ENCODE measurements at regions not wholly inside any gene's neighbourhood (a gene's known extent, or its start where the extent isn't known, plus 50 kb on each side); places are given as distances from the start of the nearest gene placed in this dataset.
A peak's percentile ranks its signal among the peaks of the same experiment; 100 is the strongest.

DNA sequence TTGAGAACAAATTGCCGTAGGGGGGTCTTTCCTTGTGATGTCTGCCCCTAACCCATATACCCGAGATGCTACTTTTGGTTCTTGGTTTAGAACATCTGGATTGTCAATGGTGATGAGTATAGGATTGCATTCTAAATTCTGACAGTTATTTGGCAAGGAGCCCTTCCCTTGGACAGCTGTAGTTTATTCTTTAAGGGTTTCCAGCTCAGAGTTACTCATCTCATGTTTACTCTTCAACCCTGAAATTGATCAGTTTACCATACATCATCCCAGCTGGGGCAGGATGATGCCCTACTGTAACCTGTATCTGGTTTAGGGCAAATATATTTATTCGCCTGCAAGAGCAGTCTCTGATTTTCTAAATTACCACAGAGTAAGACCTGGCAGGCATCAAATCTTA, 85.7 kb upstream of the XCR1 start:
- DNase-seq, result no peak

DNA sequence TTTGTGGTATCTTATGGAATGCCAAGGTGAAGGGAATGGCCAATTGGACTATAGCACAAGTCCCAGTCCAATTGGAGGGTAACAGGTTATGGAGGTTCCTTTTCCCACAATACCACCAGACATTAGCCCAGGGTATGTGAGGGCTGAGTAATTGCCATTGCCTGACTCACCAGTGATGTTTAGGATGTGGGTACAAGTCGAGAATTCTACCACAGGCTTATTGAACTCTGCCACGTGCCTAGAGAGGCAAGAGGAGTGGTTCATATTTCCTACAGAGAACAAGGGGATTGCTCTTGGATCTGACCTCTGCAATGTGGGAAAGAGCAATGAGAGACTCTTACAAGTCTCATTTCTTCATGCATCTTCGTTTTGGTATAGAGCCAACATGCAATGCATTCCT, 85.0 kb upstream of the XCR1 start:
- no peak for DNase-seq

DNA sequence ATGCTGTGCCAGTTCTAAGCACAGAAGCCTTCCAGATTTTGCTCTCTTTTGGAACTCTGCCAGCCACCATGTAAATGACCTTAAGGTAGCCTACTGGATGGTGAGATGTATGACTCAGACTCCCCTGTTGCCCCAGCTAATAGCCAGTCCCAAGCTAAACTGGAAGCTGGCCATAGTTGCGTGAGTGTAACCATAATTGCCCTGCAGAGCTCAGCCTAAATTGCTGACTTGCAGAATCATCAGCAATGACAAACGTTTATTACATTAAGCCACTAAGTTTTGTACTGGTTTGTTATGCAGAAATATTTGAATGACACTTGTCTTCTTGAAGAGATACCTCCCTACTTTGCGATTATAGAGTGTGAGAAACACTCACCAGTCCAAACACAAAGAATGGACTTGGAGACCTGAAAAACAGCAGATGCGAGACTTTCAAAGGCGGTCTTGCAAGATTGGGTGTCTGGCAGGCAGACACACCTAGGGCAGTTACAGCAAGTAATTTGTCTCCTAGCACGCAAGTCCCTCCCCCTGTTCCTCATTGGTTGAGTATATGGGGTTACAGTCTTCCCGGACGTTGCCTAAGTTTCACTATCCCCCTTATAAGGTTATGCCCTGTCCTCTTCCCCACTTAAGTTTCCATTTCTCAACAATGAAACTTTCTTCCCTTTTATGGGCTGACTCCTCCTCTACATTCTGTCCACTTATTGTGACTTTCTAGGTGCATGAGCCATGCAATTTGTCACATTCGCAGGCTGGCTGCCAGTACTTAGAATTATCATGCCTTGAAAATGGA, 83.6 kb upstream of the XCR1 start:
- DNase-seq, result peak; percentile 31

DNA sequence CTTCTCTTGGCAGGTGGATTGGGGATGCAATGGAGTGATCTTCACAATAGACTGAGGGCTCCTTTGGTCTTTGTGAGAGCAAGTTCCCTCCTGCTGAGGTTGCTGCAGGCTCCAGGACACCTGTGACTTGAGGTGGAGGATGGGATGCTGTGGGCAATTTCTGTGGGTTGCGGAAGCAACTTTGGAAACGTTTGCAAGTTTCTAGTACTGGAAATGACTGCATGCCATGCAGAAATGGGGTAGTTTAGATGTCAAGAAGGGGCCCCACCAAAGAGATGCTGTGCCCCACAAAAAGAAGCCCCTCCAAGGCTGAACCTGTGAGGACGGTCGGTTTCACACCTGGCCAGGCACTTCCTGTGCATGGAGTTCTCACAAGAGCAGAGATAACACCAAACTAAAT, 80.4 kb upstream of the XCR1 start:
- DNase-seq, result no peak

DNA sequence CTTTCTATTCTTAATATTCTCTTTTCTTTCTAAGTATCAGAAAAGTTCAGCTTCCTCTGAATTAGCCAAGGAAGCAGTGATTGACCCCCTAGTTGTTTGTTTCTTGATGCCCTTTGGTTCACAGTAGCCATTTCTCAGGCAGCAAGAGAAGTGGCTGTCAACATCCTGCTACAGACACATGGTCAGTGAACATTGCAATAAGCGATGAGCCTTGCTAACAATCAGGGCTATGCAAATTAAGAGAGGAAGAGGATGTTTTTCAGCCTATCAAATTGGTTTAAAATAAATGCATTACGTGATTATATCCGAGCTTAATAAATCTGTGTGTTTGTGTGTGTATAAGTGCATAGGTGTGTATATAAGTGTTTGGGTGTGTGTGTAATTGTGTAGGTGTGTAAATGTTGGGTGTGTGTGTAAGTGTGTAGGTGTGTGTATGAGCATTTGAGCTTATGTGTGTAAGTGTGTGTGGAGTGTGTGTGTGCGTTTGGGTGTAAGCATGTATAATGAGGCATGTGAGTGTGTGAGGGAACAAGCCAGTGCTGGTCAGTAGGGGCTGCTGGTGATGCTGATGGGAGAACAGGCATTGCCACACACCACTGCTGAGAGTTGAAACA, 78.1 kb upstream of the XCR1 start:
- no peak for DNase-seq

DNA sequence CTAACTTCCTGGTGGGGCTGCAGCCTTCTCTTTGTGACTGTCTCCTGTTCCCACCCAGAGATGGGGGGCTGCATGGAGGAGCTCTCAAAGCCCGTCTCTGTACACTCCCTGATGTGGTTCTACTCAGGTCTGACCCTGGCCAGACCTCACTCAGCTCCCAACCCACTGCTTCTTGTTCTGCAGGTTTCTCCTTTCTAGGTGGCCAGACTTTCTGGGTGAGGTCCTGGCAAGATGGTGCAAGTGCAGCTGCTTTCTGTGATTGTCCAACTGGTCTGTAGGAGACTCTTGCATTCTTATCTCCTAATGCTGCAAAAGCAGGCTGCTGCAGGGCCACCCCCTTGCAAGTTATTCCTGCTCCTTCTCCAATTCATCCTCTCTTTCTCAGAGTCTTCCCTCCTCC, 77.4 kb upstream of the XCR1 start:
- no peak for DNase-seq

DNA sequence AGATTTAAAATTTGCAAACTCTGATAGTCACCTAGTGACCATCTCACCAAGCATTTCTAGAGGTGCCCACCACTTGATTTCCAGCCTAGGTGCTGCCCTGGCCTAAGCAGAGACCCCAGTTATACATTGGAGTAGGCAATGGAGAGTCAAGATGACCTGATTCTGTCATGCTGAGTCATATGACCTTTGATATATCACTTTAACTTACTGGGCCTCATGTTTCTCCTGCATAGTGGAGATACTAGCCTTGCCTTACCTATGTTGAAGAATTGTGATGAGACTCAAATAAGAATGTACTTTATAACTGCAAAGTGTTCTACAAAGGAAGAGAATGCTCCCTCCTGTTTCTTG, 75.5 kb upstream of the XCR1 start:
- no peak for DNase-seq

DNA sequence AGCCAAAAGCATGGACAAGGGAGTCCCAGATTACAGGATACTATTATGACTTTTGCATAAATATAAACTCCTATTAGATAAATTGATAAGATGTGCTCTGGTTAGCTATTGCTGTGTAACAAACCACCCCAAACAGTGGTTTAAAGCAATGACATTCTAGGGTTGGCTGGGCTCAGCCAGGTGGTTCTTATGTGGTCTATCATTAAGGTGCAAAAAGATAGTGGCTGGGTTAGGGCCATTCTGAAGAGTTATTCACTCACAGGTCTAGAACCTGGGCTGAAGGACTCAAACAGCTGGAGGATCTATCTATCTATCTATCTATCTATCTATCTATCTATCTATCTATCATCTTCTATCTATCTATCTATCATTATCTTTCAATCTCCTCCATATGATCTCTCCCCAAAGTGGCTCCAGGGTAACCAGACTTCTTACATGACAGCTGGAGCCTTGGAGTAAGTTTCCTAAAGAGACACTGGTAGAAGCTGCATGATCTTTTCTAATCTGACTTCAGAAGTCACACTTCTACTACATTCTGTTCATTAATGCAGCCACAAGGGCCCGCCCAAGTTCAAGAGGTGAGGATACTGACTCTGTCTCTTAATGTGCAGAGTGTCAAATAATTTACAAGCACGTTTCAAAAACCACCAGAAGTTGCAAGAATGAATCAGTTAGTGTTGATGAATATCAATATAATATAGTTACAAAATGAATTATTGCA, 74.9 kb upstream of the XCR1 start:
- DNase-seq, result no peak

DNA sequence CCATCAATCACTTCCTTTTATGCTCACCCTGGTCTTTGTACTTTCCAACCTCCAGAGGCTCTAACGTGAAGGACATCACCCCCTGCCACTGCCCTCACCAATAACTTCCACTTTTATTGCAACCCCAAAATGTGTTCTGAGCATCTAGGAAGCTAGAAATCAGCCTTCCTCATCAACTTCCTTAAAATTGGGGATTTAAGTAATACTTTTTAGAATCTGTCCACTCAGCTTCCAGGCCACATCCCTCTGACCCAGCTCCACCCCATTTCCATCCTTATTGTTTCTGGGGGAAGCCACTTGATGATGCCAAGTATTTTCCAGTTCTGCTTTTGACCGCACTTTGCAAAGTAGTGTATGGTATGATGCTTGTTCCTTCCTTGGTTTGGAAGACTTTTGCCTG, 73.5 kb upstream of the XCR1 start:
- no peak for DNase-seq

DNA sequence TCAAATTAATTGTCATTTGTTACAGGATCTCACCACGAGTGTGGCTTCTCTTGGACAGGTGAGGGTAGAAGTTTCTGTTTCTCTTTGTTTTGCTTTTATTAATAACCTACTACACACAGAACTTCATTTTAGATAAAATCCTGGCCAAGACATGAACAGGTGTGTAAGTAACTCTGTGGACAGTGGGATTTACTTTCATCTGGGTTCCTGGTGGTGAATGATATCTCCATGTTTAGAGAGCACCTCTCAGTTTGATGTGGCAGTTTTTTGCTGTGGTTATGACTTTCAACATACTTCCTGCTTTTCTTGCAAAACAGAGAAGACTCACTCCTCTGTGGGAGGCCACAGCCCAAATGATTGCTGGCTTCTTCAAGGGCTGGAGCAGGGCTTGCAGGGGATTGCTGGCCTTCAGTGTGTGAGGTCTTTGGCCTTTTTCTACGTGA, 71.1 kb upstream of the XCR1 start:
- no peak for DNase-seq

DNA sequence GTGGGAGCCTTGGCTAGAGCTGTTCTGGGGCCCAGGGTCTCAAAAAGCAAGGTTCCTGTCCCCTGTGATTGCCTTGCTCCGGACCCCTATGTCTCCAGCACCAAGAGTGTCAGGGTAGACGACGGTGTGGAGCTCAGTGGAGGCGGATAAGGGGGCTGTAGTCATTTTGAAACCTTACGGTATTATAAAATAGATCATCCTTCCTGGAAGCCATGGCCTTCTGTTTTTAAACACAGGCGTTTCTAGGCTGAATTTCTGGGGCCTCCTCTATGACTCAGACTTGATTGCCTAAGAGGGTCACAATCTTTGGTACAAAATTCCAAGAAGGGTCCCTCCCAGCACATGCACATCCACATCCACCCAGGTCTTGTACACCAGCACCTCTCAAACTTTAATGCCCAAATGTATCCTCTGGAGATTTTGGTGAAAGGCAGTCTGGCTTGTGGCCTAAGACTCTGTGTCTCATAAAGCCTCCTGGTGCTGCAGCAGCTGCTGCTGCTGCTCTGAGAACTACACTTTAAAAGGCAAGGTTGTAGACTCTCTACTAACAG, 70.5 kb upstream of the XCR1 start:
- no peak for DNase-seq

DNA sequence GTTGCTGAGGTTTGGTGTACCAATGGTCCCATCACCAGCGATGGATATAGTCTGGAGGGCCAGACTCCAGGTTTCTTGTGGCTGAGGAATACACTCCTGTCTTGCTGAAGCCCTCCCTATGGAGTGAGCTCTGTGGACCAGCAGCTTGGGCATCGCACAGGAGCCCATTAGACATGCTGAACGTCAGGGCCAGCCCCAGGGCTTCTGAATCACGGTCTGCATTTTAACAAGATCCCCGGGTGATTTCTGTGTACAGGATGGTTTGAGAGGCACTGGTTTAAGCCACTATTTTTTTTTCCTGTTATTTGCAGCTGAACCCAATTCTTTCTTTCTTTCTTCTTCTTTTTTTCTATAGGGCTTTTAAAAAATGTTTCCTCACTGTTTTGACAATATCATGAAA, 69.5 kb upstream of the XCR1 start:
- DNase-seq, result no peak

DNA sequence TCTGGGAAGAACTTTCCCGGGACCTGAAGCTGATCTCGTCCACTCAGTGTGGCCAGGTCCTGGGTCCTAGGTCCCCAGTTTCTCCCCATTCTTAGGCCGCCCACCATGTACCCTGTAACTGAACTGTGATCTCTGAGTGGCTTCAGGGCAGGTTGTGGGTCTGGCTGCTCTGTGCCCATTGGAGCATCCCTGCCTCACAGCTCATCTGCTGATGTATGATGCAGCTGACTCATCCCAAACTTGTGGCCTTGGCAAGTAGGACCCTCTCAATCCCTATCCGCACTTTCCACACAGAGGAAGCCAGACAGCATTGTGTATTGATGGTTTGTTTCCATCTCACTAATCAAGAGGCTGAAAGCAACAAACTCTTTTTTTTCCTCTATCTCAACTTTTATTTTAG, 69.1 kb upstream of the XCR1 start:
- DNase-seq, result no peak

DNA sequence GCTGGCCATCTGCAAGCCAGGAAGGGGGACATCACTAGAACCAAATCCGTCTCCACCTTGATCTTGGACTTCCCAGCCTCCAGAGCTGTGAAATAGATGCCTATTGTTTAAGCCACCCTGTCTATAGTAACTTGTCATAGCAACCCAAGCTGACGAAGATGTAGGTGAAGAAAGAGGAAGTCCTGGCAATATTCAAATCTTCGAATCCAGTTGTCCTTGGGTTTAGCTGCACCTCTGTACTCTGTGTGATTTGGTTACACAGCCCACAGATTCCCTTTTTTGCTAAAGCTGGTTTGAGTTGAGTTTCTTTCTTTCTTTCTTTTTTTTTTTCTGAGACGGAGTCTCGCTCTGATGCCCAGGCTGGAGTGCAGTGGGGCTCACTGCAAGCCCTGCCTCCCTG, 68.0 kb upstream of the XCR1 start:
- DNase-seq, result no peak

DNA sequence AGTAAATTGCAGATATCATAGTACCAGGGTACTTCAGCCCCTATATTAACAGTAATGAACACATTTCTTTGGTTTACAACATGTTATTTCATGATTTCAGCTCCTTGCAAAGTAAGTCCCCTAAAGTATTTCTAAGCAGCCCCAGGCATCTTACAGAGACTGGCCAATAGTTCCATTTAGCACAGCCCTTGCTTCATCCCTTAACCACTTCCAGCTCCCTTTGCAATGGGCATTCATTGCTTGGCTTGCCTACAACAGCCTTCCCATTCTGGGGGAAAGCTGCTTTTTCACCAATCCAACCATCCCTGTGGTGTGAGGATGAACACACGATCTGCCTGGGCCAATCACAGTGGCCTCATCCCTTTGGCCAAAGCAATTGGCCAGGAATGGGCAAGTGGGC, 67.2 kb upstream of the XCR1 start:
- no peak for DNase-seq

DNA sequence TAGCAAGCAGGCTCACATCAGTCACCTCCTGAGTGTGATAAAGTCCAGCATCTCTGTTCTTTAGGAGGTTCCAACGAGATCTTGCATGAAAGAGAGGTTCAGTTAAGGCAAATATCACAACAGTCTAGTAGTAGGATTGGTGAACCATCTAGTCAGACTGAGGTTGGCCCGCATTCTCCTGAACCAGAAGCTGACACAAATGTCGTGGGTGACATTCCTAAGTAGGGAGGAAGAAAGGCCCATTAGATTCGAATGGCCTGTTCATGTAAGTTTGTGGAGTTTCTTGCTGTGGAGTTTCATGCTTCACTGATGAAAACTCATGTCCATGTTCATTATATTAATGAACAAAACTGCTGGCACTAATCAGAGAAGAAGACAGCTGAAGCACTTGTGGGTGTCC, 66.7 kb upstream of the XCR1 start:
- no peak for DNase-seq

DNA sequence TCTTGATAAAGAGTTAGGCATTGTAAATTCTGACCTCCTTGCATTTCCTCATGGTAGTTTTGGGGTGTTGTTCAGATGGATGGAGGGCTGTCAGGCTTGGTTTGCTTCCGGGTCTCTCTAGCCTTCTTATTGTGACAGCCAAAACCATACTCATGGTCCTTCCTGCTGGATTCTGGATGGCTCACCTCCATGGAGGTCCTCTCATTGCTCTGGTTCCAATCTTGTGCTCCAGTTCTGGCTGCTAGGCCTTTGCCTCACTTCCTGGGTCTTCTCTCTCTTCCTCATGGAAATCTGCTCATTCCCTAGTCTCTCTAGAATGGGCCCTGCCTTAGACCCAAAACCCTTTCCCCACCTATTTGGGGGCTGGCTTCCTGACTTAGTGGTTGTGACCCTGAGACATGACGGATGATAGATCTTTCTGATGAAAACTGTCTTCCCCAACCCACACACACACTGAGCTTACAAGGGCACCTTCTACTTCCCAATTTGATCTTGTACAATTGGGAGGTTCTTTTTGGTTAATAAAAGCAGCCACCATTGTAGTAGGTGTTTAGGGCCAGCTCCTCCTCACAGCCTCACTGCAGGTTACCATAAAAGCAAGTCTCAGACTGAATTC, 66.2 kb upstream of the XCR1 start:
- DNase-seq, result no peak

DNA sequence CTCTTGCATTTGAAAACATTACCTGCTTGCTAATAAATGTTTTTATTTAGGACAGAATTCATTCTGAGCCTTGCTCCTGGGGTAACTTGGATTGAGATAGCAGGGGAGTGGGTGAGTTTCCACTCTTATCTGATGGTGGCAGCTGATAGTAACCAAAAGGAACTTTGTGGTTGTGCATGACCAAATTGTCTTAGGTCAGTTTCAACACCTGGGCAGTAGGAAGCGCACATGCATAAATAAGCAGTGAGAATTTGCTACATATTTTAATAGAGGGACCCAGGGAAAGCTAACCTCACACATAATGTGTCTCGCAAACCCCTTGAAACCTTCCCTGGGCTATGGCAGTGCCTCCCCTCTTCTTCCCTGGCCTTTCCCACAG, 65.4 kb upstream of the XCR1 start:
- DNase-seq, result no peak

DNA sequence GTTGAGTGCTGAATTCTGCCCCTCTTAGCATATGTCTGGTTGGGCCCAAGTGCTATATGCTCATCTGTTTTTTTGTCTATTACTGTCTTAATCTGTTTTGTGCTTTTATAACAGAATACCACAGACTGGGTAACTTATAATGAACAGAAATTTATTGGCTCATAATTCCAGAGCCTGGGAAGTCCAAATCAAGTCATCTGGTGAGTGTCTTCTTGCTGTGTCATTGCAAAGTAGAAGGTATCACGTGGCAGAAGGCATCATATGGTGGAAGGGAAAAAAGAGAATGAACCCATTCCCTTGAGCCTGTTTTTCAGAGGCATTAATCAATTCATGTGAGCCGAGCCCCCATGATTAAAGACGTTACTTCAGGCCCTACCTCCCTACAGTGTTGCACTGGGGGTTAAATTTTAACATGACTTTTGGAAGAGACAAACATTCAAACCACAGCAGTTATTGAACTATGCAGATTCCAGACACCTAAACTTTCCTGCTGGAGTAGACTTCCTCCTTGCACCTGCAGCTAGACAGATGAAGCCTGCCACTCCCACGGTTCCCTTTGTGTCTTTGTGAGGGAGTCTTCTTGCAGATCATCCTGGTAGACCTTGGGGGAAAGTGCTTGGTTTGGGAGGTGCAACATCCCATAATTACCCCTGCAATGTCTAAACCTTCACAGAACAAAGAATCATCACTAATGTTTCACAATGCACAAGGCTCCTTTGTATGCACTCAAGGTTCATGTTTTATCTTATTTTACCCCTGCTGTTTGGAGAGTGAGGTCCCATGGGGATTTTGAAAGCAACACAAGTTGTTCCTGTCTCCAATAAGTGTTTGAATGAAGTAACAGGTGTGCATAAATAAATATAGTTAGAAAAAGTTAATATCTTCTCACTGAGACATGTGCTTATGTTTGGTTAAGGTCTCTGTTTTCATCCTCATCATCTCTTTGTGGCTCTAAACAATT, 64.7 kb upstream of the XCR1 start:
- no peak for DNase-seq

DNA sequence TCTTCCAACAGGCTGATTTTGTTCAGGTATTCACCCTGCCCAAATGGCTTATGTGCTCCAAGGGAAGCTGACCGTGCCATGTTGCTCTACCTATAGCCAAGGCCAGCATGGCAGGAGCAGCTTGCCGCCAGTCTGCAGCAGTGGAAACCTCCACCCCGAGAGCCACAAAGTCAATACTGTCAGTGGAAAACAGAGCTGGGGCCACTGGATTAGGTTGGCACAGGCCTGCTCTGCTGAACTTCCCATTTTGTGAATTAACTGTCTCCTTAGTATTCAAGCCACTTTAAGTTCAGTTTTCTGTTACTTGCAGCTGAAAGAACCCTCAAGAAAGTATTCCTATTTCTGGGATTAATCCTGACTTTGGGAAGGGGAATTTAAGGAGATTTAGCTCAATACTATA, 63.8 kb upstream of the XCR1 start:
- no peak for DNase-seq

DNA sequence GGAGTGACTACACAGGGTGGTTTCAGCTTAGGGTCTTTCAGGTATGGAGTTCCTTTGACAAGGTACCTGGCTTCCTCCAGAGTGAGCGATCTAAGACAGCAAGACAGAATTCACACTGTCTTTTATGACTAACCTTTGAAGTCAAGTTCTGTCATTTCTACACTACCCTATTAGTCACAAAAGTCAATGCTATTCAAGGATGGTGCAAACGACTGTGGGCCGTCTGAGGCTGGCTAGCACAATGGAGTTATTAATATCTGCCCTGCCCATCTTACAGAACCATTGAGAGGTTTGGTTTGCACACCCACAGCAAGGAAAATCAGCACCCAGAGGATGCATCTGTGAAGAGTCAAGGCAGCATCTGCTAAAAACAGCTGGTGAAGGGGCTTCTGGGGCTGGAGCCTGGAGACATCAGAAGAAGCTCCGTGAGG, 62.9 kb upstream of the XCR1 start:
- no peak for DNase-seq

DNA sequence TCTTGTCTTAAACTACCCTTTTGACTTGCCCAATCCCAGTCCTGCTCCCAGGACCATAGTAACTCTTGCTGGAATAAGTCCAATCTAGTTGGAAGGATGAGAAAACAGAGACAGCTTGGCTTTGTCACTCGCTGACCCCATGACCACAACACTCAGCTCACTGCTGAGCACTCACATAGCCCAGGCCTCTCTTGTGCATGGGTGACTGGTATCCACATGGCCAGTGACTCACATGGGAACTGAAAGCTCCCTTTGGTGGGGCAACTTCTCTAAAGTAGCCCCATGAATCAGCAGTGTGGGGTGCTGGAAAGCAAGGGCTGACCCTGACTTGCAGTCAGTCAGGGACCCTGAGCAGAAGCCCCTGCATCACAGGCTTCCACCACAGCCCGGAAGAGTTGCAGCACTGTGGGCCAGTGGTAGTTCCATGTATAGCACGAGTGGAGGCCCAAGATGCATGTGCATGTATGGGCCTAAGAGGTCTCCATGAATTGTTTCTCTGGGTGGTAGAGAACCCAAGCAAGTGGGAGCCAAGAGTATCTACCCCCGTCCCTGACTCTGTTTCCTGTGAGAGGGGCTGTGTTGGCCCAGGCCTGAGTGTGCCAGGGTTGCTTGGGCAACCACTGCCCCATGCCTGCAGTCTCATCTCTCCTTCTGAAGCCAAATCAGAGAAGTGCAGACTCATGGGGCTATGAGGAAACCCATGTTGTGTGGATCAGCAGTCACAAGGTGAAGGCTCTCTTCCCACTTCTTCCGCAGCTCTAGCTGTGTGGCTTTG, 62.1 kb upstream of the XCR1 start:
- no peak for DNase-seq
